ENCODE measurements at regions not wholly inside any gene's neighbourhood (a gene's known extent, or its start where the extent isn't known, plus 50 kb on each side); places are given as distances from the start of the nearest gene placed in this dataset.

DNA sequence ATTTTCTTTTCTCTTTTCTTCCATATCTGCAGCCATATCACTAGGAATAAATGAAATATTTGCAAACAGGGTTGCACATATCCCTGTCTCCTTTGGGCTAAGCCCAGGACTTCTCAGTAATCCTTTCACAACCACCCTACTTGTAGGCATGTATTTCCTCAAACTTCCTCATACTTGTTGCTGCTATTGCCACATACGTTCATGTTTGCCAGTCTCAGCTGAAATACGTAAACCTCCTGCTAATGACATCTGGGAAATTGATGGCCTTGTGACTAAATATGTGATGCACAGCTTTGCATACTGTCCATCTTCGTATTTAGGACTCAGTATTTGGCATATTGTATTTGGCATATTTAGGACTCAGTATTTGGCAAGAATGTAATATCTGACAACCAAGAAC lies 224.6 kb downstream of the PLK2 start:
- Histone ChIP-seq H3K36me3 (ENCODE audit: insufficient read depth, low read length) (no peaks in the 10 kb centered on the region), H3K27ac (no peak overlapping the region), H3K9me3 (ENCODE audit: low read depth, low read length) (no peaks in the 10 kb centered on the region), H3K4me3 (no peak overlapping the region), H3K9ac (ENCODE audit: insufficient read length) (no peak overlapping the region)
- no peak for TF ChIP-seq EZH2 (IDR thresholded peaks at IDR 0.05)
- no peak for TF ChIP-seq FOXP2 (optimal IDR thresholded peaks at IDR 0.05; ENCODE audit: control extremely low read depth, extremely low read length, insufficient read depth)
- TF ChIP-seq POLR2AphosphoS5 (IDR thresholded peaks at IDR 0.05; ENCODE audit: borderline replicate concordance, low read depth, low read length) = no peak
- no peak for DNase-seq (ENCODE audit: low read depth, low spot score)

DNA sequence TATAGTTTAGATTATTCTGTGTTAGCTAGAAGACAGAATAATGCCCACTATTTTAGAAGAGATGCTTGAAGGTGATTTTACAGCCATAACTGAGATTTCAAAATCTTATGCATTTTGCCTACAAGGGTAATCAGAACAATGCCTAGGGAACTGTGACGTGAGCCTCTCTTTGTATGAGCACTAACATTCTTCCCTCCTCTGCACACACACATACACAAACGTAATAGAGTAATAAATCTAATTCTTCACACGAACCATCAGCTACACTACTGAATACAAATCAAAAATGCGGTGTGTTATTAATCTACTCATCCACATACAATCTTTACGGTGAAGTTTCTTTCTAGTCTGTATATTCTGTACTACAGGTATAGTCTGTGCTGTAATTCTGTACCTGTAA lies 227.8 kb downstream of the PLK2 start:
- H3K27ac ChIP-seq = no peak overlapping the region
- no peak overlapping the region for H3K4me3 ChIP-seq
- TF ChIP-seq FOXP2 (optimal IDR thresholded peaks at IDR 0.05; ENCODE audit: control extremely low read depth, extremely low read length, insufficient read depth) (no peak), EZH2 (IDR thresholded peaks at IDR 0.05) (no peak), POLR2AphosphoS5 (IDR thresholded peaks at IDR 0.05; ENCODE audit: borderline replicate concordance, low read depth, low read length) (no peak)
- no peaks in the 10 kb centered on the region for H3K9me3 ChIP-seq (ENCODE audit: low read depth, low read length)
- H3K36me3 ChIP-seq (ENCODE audit: insufficient read depth, low read length) = no peaks in the 10 kb centered on the region
- H3K9ac ChIP-seq (ENCODE audit: insufficient read length) = no peak overlapping the region
- DNase-seq (ENCODE audit: low read depth, low spot score) = no peak

DNA sequence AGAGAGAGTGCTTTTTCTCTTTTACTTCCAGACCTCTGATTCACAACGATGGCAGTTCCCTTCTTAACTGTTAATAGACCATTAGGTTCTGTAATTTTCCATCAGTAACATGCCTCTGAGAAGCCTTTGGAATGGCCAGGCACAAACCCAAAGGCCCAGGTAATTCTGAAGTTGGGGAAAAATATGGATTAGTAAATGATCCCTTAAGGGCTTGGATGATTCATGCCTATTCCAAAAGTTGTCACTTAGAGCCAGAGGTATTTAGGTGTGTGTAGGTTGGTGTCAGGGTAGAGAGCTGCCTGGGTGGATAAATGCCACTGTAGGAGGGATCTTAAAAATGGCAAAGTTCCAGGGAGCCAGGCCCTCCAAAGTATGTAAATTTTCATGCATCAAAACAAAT lies 228.8 kb downstream of the PLK2 start:
- no peak for TF ChIP-seq EZH2 (IDR thresholded peaks at IDR 0.05)
- no peak for DNase-seq (ENCODE audit: low read depth, low spot score)

DNA sequence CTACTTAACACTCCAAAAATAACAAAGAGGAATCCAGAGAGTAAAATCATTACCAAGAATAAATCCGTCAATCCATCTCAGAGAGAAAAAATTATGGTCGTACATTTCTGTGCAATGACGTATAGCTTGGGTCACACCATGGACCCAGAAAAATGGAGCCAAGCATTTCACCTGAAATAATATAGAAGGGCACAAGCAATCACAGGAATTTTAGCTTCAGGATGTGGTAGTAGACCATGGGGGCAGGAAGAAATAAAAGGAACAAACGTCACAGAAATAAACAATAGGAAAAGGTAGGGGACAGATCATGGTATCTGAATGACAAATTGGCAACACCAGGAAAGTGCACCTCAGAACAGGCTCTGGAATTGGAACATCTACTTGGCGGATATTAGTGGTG lies 231.0 kb downstream of the PLK2 start:
- Histone ChIP-seq H3K36me3 (ENCODE audit: insufficient read depth, low read length) (no peaks in the 10 kb centered on the region), H3K9ac (ENCODE audit: insufficient read length) (no peak overlapping the region), H3K9me3 (ENCODE audit: low read depth, low read length) (no peaks in the 10 kb centered on the region), H3K4me3 (no peak overlapping the region), H3K27ac (no peak overlapping the region)
- DNase-seq (ENCODE audit: low read depth, low spot score) = no peak
- TF ChIP-seq EZH2 (IDR thresholded peaks at IDR 0.05) = no peak
- TF ChIP-seq FOXP2 (optimal IDR thresholded peaks at IDR 0.05; ENCODE audit: control extremely low read depth, extremely low read length, insufficient read depth) = no peak
- no peak for TF ChIP-seq POLR2AphosphoS5 (IDR thresholded peaks at IDR 0.05; ENCODE audit: borderline replicate concordance, low read depth, low read length)

More for the DNA sequence above, 228.8 kb downstream of the PLK2 start:
- Histone ChIP-seq H3K9ac (ENCODE audit: insufficient read length) (no peak overlapping the region), H3K27ac (no peak overlapping the region), H3K9me3 (ENCODE audit: low read depth, low read length) (no peaks in the 10 kb centered on the region), H3K36me3 (ENCODE audit: insufficient read depth, low read length) (no peaks in the 10 kb centered on the region), H3K4me3 (no peak overlapping the region)

DNA sequence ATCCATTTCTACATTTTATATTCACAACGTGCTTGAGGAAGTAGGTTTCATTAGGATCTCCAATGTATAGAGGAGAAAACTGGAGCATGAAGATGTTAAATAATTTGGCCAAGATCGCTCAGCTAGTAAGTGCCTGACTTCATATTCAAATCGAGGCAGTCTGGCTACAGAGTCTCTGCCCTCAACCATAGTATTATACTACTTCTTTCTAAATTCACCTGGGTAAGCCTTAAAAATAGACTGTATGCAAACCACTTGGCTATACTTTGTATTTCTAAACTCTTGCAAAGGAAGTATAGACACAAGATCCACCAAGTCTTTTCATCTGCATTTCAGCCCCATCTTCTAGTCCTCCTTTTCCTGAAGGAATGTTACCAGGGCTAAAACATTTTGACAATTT lies 232.0 kb downstream of the PLK2 start:
- no peak for DNase-seq (ENCODE audit: low read depth, low spot score)
- no peak overlapping the region for H3K27ac ChIP-seq

DNA sequence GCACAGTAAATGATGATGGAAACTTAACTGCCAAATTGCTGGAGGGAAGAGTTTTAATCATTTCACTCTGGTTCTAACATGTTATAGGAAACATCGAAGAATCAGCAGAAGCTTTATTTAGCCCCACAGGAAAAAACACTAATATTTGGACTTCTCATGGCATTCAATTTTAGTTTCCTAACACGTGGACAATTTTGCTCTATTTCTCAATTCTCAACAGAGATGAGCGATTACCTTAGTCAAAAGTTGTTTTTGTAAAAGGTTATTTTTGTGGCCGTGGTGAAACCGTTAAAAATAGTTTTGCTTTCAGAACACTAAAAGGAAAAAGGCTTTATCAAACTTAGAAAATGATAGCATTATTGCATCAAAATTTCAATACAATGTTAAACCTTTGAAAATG lies 235.2 kb downstream of the PLK2 start:
- Histone ChIP-seq H3K4me3 (peak overlapping the region; percentile 25; the same call in 1 of the 2 replicates), H3K9me3 (ENCODE audit: low read depth, low read length) (no peaks in the 10 kb centered on the region), H3K36me3 (ENCODE audit: insufficient read depth, low read length) (no peaks in the 10 kb centered on the region), H3K27ac (0 out of 2 replicates have a peak overlapping the region, but pooled peaks have one; percentile 36), H3K9ac (ENCODE audit: insufficient read length) (no peak overlapping the region)
- DNase-seq (ENCODE audit: low read depth, low spot score) = no peak
- TF ChIP-seq FOXP2 (optimal IDR thresholded peaks at IDR 0.05; ENCODE audit: control extremely low read depth, extremely low read length, insufficient read depth) (no peak), EZH2 (IDR thresholded peaks at IDR 0.05) (no peak), POLR2AphosphoS5 (IDR thresholded peaks at IDR 0.05; ENCODE audit: borderline replicate concordance, low read depth, low read length) (no peak)

More for the DNA sequence above, 232.0 kb downstream of the PLK2 start:
- H3K9ac ChIP-seq (ENCODE audit: insufficient read length) = no peak overlapping the region
- no peaks in the 10 kb centered on the region for H3K36me3 ChIP-seq (ENCODE audit: insufficient read depth, low read length)
- no peak overlapping the region for H3K4me3 ChIP-seq
- no peaks in the 10 kb centered on the region for H3K9me3 ChIP-seq (ENCODE audit: low read depth, low read length)
- TF ChIP-seq FOXP2 (optimal IDR thresholded peaks at IDR 0.05; ENCODE audit: control extremely low read depth, extremely low read length, insufficient read depth) = no peak
- TF ChIP-seq POLR2AphosphoS5 (IDR thresholded peaks at IDR 0.05; ENCODE audit: borderline replicate concordance, low read depth, low read length) = no peak

DNA sequence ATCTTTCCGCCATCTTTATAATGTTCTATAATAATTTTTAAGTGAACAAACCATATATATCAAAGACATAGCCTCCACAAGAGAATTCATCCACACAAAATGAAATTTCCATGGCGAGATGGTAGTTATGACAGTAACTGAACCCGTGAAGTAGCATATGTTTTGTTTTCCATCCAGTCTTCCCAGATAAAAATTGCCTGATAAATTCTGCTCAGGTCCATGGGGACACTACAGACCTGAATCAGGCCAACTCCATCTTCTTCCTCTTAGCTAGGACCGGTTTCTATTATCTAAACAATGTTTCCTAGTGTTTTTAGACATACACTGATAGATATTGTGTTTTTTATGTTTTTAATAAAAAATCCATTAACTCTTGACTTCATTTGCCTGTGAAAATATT lies 235.7 kb downstream of the PLK2 start:
- TF ChIP-seq EZH2 (IDR thresholded peaks at IDR 0.05) = no peak
- TF ChIP-seq POLR2AphosphoS5 (IDR thresholded peaks at IDR 0.05; ENCODE audit: borderline replicate concordance, low read depth, low read length) = no peak
- TF ChIP-seq FOXP2 (optimal IDR thresholded peaks at IDR 0.05; ENCODE audit: control extremely low read depth, extremely low read length, insufficient read depth) = no peak
- no peak for DNase-seq (ENCODE audit: low read depth, low spot score)
- Histone ChIP-seq H3K36me3 (ENCODE audit: insufficient read depth, low read length) (no peaks in the 10 kb centered on the region), H3K9me3 (ENCODE audit: low read depth, low read length) (no peaks in the 10 kb centered on the region), H3K27ac (0 out of 2 replicates have a peak overlapping the region, but pooled peaks have one; percentile 36), H3K4me3 (peak overlapping the region; percentile 25; the same call in 1 of the 2 replicates), H3K9ac (ENCODE audit: insufficient read length) (no peak overlapping the region)

DNA sequence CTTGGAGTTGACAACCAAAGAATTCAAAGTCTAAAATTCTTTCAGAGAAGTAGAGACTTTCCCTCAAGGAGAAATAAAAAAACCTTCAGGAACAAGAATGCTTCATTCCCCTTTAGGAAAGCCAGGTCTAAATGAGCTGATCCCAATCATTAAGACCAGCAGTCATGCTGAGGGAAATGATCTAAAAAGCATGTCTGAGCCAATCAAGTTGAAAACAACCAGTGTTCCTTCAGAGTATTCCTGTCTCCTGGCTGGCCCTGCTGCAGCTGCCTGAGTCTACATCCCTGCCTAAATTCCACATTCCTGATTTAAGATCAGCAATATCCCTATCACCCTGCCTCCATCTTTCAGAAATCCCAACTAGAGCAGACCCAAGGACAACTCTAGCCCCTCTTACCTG lies 244.5 kb downstream of the PLK2 start:
- Histone ChIP-seq H3K27ac (no peak overlapping the region), H3K4me3 (no peak overlapping the region), H3K9me3 (ENCODE audit: low read depth, low read length) (no peaks in the 10 kb centered on the region), H3K36me3 (ENCODE audit: insufficient read depth, low read length) (no peaks in the 10 kb centered on the region), H3K9ac (ENCODE audit: insufficient read length) (no peak overlapping the region)
- no peak for DNase-seq (ENCODE audit: low read depth, low spot score)
- TF ChIP-seq FOXP2 (optimal IDR thresholded peaks at IDR 0.05; ENCODE audit: control extremely low read depth, extremely low read length, insufficient read depth) = no peak

DNA sequence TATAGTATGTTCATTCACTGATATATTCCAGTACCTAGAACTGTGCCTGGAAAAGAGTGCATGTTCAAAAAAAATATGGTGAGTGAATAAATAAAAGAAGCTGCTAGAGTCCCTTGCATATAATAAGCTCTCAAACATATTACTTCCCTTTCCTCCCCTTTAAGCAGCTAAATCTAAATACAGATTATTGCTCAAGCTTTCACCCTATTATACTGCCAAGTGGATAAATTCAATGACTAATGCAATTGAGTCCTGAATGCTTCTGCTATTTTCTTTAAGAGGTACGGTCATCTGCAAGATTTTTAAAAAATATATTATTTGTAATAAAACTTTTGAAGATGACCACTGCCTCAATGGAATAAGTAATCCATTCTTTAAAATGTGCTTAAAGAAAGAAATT lies 248.4 kb downstream of the PLK2 start:
- Histone ChIP-seq H3K36me3 (ENCODE audit: insufficient read depth, low read length) (no peaks in the 10 kb centered on the region), H3K27ac (no peak overlapping the region), H3K9ac (ENCODE audit: insufficient read length) (no peak overlapping the region), H3K4me3 (no peak overlapping the region), H3K9me3 (ENCODE audit: low read depth, low read length) (no peaks in the 10 kb centered on the region)
- DNase-seq (ENCODE audit: low read depth, low spot score) = no peak
- TF ChIP-seq EZH2 (IDR thresholded peaks at IDR 0.05) = no peak
- no peak for TF ChIP-seq FOXP2 (optimal IDR thresholded peaks at IDR 0.05; ENCODE audit: control extremely low read depth, extremely low read length, insufficient read depth)
- no peak for TF ChIP-seq POLR2AphosphoS5 (IDR thresholded peaks at IDR 0.05; ENCODE audit: borderline replicate concordance, low read depth, low read length)

All from SK-N-MC (cell line).